GM12801 (cell line): ENCODE measurements at regions not wholly inside any gene's neighbourhood (a gene's known extent, or its start where the extent isn't known, plus 50 kb on each side); places are given as distances from the start of the nearest gene placed in this dataset.

Source experiments
- CTCF ChIP-seq: IDR thresholded peaks from one replicate; pipeline ENCODE4 v1.5.1; 2011; ENCODE audit warnings: control low read depth; ENCODE audit not compliant: insufficient read length; ENCODE audit errors: extremely low read depth

- no peak for TF ChIP-seq CTCF
These were observed 175.4 kb upstream of the SYT13 start for GRCh38 chr11:45461514-45461913.

- no peak for TF ChIP-seq CTCF
These were observed 173.3 kb upstream of the SYT13 start for GRCh38 chr11:45459491-45459890.

GRCh38 chr11:45458269-45458668, 172.1 kb upstream of the SYT13 start:
- TF ChIP-seq CTCF, result no peak

GRCh38 chr11:45457649-45458048, 171.5 kb upstream of the SYT13 start:
- TF ChIP-seq CTCF, result no peak

- TF ChIP-seq CTCF, result no peak
These were observed 170.5 kb upstream of the SYT13 start for GRCh38 chr11:45456686-45457085.

GRCh38 chr11:45455536-45455935, 169.4 kb upstream of the SYT13 start:
- TF ChIP-seq CTCF, result no peak

GRCh38 chr11:45454917-45455401, 168.8 kb upstream of the SYT13 start:
- no peak for TF ChIP-seq CTCF

GRCh38 chr11:45453721-45454120, 167.6 kb upstream of the SYT13 start:
- TF ChIP-seq CTCF, result no peak
